Thyroid gland (tissue), 4 donors: ENCODE measurements at regions not wholly inside any gene's neighbourhood (a gene's known extent, or its start where the extent isn't known, plus 50 kb on each side); places are given as distances from the start of the nearest gene placed in this dataset.
A peak's percentile ranks its signal among the peaks of the same experiment; 100 is the strongest.

Experiments used
- CTCF ChIP-seq, 6 experiments: fragments of 200-600 bp in 3 of 6; fragments of 450-650 bp in 3 of 6; sonication (generic) in 3 of 6; IDR thresholded peaks; one replicate each; pipeline ENCODE4 v1.5.1; 2016 to 2019; ENCODE audit warnings: antibody characterized with exemption in 6 of 6, mild to moderate bottlenecking in 2 of 6, inconsistent platforms in 1 of 6, moderate library complexity in 1 of 6
- POLR2A ChIP-seq, 2 donors: fragments of 450-650 bp; IDR thresholded peaks; one replicate each; pipeline ENCODE4 v1.6.1; 2017; ENCODE audit warnings: antibody characterized with exemption in 2 of 2, mild to moderate bottlenecking in 2 of 2, moderate library complexity in 1 of 2

- TF ChIP-seq POLR2A (IDR thresholded peaks at IDR 0.05) (no peak), CTCF (IDR thresholded peaks at IDR 0.05) (peak in 1 of 6 experiments; percentile 19)
Observed at GRCh38 chr2:204315236-204315662, 230.0 kb upstream of the PARD3B start.
